GM12873 (cell line): ENCODE measurements at regions not wholly inside any gene's neighbourhood (a gene's known extent, or its start where the extent isn't known, plus 50 kb on each side); places are given as distances from the start of the nearest gene placed in this dataset.

Source experiments
- TF ChIP-seq, protein P1 (sequence below): IDR thresholded peaks from 2 replicates; pipeline ENCODE4 v1.5.1; 2012; ENCODE audit warnings: low read depth, mild to moderate bottlenecking, moderate library complexity, low read length, control low read depth; ENCODE audit not compliant: insufficient read depth; ENCODE audit errors: missing control alignments

DNA sequence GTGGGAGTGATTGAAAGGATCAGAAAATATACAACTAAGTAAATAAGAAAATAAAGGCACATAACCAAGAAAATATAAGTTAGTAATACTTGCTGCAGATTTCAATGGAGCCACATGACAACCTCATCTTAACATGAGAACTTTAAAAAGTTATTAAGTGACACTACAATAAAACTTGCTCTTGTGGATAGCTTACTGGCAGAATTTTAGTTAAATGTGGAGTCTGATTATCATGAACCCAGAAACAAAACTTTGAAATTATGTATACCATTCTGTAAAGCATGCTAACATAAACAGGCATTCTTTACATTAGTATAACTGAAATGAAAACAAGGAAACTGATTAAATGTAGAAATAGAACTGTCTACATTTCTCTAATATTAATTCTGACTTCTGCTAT, 220.9 kb downstream of the RFPL4B start:
- TF ChIP-seq, protein P1, sequence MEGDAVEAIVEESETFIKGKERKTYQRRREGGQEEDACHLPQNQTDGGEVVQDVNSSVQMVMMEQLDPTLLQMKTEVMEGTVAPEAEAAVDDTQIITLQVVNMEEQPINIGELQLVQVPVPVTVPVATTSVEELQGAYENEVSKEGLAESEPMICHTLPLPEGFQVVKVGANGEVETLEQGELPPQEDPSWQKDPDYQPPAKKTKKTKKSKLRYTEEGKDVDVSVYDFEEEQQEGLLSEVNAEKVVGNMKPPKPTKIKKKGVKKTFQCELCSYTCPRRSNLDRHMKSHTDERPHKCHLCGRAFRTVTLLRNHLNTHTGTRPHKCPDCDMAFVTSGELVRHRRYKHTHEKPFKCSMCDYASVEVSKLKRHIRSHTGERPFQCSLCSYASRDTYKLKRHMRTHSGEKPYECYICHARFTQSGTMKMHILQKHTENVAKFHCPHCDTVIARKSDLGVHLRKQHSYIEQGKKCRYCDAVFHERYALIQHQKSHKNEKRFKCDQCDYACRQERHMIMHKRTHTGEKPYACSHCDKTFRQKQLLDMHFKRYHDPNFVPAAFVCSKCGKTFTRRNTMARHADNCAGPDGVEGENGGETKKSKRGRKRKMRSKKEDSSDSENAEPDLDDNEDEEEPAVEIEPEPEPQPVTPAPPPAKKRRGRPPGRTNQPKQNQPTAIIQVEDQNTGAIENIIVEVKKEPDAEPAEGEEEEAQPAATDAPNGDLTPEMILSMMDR = no peak

DNA sequence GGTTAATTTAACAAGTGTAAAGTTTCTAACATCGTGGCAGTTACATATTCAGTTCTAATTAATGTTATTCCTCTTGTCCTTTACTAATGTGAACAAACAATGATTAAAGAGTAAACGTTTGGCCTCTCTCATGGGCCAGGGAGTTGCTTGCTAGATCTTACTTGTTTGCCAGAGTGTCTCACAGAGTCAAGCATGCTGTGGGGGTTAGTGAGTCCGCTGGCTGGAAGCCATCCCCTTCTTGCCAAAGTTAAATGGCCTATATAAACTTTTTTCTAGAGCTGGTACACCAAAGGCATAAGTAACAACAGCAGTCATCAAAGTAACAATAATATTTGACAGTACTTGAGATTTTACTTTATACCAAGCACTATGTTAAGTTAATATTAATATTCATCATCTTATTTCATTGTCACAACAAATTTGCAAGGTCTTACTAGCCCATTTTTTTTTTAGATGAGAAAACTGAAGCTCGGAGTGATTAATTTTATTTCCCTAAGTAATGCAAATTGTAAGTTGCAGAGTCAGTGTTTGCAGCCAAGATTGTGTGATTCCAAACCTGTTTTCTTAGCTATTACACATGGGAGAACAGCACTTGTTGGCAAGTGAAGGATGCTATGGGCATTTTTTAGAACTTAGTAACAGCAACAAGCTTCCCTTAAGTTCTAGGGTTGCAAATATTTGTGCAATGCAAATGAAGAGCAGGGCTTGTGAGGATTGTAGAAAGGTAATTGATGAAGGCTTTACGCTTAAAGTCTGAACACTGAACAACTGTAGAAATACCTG, 224.5 kb downstream of the RFPL4B start:
- TF ChIP-seq, protein P1 = no peak

DNA sequence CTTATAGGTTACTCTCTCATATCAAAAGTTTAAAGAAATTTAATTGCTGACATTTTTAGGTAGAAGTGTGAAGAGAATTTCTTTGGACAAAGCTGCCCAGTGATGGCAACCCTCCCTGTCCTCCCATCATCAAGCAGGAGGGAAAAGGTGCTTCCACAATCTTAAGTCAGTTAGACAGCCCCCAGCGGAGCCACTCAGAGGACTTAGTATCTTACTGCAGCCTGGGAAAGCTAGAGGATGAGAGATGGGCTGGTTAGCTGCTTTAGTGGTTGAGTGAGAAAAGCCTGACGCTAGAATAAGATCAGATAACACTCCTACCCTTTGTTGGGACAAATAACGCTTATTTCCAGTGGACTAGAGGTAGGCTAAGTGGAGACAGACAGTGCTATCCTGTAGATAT, 227.1 kb downstream of the RFPL4B start:
- TF ChIP-seq, protein P1 = no peak

DNA sequence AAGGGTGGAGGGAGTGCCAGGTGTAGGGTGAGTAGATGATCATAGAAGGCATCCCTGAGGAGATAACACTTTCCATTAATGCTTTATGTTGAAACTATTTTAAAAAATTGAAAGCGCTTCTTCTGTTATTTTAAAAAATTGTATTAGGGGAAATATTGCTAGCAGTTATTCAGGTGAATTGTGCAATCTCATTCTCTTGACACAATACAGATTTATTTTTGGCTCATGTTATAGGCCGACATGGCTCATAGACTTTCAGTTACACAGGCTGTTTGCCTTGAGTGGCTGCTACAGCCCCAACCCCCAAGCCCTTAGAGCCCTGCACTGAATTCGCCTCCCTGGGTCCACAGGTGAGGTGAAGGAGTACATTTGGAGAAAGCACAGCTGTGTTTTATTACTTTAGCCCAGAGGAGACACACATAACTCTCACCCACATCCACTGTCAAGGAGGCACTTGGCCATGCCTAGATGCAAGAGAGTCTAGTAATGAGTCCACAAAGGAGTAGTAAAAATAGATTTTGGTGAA, 228.2 kb downstream of the RFPL4B start:
- TF ChIP-seq, protein P1 = no peak

DNA sequence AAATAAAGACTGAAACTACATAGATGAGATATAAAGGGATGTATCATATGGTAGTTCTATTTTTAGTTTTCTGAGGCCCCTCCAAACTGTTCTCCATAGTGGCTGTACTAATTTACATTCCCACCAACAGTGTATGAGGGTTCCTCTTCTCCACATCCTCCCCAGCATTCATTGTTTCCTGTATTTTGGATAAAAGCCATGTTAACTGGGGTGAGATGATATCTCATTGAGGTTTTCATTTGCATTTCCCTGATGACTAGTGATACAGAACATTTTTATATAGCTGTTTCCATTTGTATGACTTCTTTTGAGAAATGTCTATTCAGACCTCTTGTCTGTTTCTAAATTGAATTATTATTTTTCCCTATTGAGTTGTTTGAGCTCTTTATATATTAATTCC, 229.3 kb downstream of the RFPL4B start:
- TF ChIP-seq, protein P1 = no peak

DNA sequence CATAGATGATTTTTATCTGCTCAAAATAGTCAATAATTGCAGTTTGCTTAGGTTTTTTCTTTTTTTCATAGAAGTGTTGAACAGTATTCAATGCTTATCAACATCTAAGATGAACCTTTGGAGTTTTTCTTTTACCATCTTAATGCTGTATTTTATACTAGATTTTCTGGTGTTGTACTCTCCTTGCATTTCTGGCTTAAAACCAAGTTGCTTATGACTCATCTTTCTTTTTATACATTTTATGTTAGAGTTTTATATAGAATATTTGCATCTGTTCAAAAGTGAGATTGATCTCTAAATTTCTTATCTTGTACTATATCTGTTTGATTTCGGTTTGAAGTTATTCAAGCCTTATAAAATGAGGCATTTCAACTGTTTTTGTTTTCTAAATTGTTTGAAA, 232.5 kb downstream of the RFPL4B start:
- TF ChIP-seq, protein P1 = no peak

DNA sequence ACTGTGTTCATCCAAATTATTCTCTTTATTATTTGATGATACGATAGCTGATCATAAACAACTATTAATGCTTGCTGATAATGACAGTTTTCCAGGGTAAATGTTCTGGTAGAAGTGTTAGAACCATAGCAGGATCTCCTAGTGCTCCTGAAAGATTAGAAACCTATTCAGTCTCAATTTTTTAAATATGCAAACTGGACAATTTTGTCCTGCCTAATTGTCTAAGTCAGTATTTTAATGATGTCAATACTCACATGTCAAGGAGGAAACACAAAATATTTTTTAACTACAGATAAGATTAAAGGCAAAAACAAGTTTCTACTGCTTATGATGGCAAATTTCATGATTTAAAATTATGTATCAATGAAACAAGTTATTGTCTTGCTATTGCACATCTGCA, 233.9 kb downstream of the RFPL4B start:
- TF ChIP-seq, protein P1 = no peak
